Esophagus squamous epithelium (tissue), 4 donors: ENCODE measurements at regions not wholly inside any gene's neighbourhood (a gene's known extent, or its start where the extent isn't known, plus 50 kb on each side); places are given as distances from the start of the nearest gene placed in this dataset.

Experiments used
- POLR2A ChIP-seq, 4 donors: fragments of 450-650 bp; IDR thresholded peaks; one replicate each; pipeline ENCODE4 v1.6.1; 2017; ENCODE audit warnings: antibody characterized with exemption in 4 of 4, mild to moderate bottlenecking in 4 of 4, moderate library complexity in 3 of 4
- TF ChIP-seq, protein P1 (sequence below), 6 experiments: fragments of 450-650 bp in 4 of 6; fragments of 200-600 bp in 2 of 6; sonication (generic) in 2 of 6; IDR thresholded peaks; one replicate each; pipeline ENCODE4 v1.5.1; 2016 to 2019; ENCODE audit warnings: antibody characterized with exemption in 6 of 6, mild to moderate bottlenecking in 4 of 6, moderate library complexity in 4 of 6

DNA sequence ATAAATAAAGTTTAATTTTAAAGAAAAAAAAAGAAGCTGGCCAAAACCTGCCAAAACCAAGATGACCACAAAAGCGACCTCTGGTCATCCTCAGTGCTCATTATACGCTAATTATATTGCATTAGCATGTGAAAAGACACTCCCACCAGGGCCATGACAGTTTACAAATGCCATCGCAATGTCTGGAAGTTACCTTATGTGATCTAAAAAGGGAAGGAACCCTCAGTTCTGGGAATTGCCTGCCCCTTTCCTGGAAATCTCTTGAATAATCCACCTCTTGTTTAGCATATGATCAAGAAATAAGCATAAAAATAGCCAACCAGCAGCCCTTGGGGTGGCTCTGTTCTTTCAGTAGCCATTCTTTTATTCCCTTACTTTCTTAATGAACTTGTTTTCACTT is 178.3 kb upstream of the MAP1B start:
- TF ChIP-seq, protein P1, sequence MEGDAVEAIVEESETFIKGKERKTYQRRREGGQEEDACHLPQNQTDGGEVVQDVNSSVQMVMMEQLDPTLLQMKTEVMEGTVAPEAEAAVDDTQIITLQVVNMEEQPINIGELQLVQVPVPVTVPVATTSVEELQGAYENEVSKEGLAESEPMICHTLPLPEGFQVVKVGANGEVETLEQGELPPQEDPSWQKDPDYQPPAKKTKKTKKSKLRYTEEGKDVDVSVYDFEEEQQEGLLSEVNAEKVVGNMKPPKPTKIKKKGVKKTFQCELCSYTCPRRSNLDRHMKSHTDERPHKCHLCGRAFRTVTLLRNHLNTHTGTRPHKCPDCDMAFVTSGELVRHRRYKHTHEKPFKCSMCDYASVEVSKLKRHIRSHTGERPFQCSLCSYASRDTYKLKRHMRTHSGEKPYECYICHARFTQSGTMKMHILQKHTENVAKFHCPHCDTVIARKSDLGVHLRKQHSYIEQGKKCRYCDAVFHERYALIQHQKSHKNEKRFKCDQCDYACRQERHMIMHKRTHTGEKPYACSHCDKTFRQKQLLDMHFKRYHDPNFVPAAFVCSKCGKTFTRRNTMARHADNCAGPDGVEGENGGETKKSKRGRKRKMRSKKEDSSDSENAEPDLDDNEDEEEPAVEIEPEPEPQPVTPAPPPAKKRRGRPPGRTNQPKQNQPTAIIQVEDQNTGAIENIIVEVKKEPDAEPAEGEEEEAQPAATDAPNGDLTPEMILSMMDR (IDR thresholded peaks at IDR 0.05), result no peak
- TF ChIP-seq POLR2A (IDR thresholded peaks at IDR 0.05), result no peak
